ENCODE measurements at regions not wholly inside any gene's neighbourhood (a gene's known extent, or its start where the extent isn't known, plus 50 kb on each side); places are given as distances from the start of the nearest gene placed in this dataset.

GRCh38 chr17:68665373-68665772 is 64.2 kb upstream of the FAM20A start:
- H3K27ac ChIP-seq (ENCODE audit: low read length) = no peak overlapping the region
- H3K4me1 ChIP-seq (ENCODE audit: control insufficient read depth, low read depth, low read length) = peaks cover 23% of the 10 kb centered on the region
- H3K9ac ChIP-seq (ENCODE audit: low read length) = no peak overlapping the region
- no peaks in the 10 kb centered on the region for H3K27me3 ChIP-seq (ENCODE audit: control insufficient read depth, insufficient read depth, low read length)
- no peaks in the 10 kb centered on the region for H3K9me3 ChIP-seq (ENCODE audit: control insufficient read depth, low read depth, low read length)
- no peaks in the 10 kb centered on the region for H3K36me3 ChIP-seq (ENCODE audit: control insufficient read depth, low read depth, low read length)
- no peak overlapping the region for H3K4me3 ChIP-seq (ENCODE audit: low read length)

- H3K9me3 ChIP-seq (ENCODE audit: control insufficient read depth, low read depth, low read length) = no peaks in the 10 kb centered on the region
- no peak overlapping the region for H3K4me3 ChIP-seq (ENCODE audit: low read length)
Measured at GRCh38 chr17:68662479-68662878, 61.3 kb upstream of the FAM20A start.

GRCh38 chr17:68662037-68662432 is 60.9 kb upstream of the FAM20A start:
- no peak overlapping the region for H3K9ac ChIP-seq (ENCODE audit: low read length)
- H3K9me3 ChIP-seq (ENCODE audit: control insufficient read depth, low read depth, low read length) = no peaks in the 10 kb centered on the region
- no peaks in the 10 kb centered on the region for H3K27me3 ChIP-seq (ENCODE audit: control insufficient read depth, insufficient read depth, low read length)
- H3K36me3 ChIP-seq (ENCODE audit: control insufficient read depth, low read depth, low read length) = no peaks in the 10 kb centered on the region
- peaks cover 23% of the 10 kb centered on the region for H3K4me1 ChIP-seq (ENCODE audit: control insufficient read depth, low read depth, low read length)
- no peak overlapping the region for H3K4me3 ChIP-seq (ENCODE audit: low read length)
- H3K27ac ChIP-seq (ENCODE audit: low read length) = no peak overlapping the region

More at GRCh38 chr17:68662479-68662878, 61.3 kb upstream of the FAM20A start:
- Histone ChIP-seq H3K9ac (ENCODE audit: low read length) (no peak overlapping the region), H3K36me3 (ENCODE audit: control insufficient read depth, low read depth, low read length) (no peaks in the 10 kb centered on the region), H3K27ac (ENCODE audit: low read length) (no peak overlapping the region), H3K4me1 (ENCODE audit: control insufficient read depth, low read depth, low read length) (peaks cover 23% of the 10 kb centered on the region), H3K27me3 (ENCODE audit: control insufficient read depth, insufficient read depth, low read length) (no peaks in the 10 kb centered on the region)

GRCh38 chr17:68661265-68662036 is 60.3 kb upstream of the FAM20A start:
- H3K36me3 ChIP-seq (ENCODE audit: control insufficient read depth, low read depth, low read length) = no peaks in the 10 kb centered on the region
- H3K4me1 ChIP-seq (ENCODE audit: control insufficient read depth, low read depth, low read length) = peaks cover 23% of the 10 kb centered on the region
- no peak overlapping the region for H3K9ac ChIP-seq (ENCODE audit: low read length)
- H3K9me3 ChIP-seq (ENCODE audit: control insufficient read depth, low read depth, low read length) = no peaks in the 10 kb centered on the region
- H3K27me3 ChIP-seq (ENCODE audit: control insufficient read depth, insufficient read depth, low read length) = no peaks in the 10 kb centered on the region
- no peak overlapping the region for H3K27ac ChIP-seq (ENCODE audit: low read length)
- no peak overlapping the region for H3K4me3 ChIP-seq (ENCODE audit: low read length)

- H3K9ac ChIP-seq (ENCODE audit: low read length) = no peak overlapping the region
- no peaks in the 10 kb centered on the region for H3K36me3 ChIP-seq (ENCODE audit: control insufficient read depth, low read depth, low read length)
- H3K27ac ChIP-seq (ENCODE audit: low read length) = no peak overlapping the region
- peaks cover 23% of the 10 kb centered on the region for H3K4me1 ChIP-seq (ENCODE audit: control insufficient read depth, low read depth, low read length)
- H3K4me3 ChIP-seq (ENCODE audit: low read length) = no peak overlapping the region
- H3K9me3 ChIP-seq (ENCODE audit: control insufficient read depth, low read depth, low read length) = no peaks in the 10 kb centered on the region
- no peaks in the 10 kb centered on the region for H3K27me3 ChIP-seq (ENCODE audit: control insufficient read depth, insufficient read depth, low read length)
Measured at GRCh38 chr17:68660302-68660701, 59.1 kb upstream of the FAM20A start.

- no peak overlapping the region for H3K4me3 ChIP-seq (ENCODE audit: low read length)
- H3K36me3 ChIP-seq (ENCODE audit: control insufficient read depth, low read depth, low read length) = no peaks in the 10 kb centered on the region
Measured at GRCh38 chr17:68658999-68659780, 58.0 kb upstream of the FAM20A start.

GRCh38 chr17:68657576-68657975 is 56.4 kb upstream of the FAM20A start:
- Histone ChIP-seq H3K9me3 (ENCODE audit: control insufficient read depth, low read depth, low read length) (no peaks in the 10 kb centered on the region), H3K9ac (ENCODE audit: low read length) (no peak overlapping the region), H3K27me3 (ENCODE audit: control insufficient read depth, insufficient read depth, low read length) (no peaks in the 10 kb centered on the region), H3K27ac (ENCODE audit: low read length) (no peak overlapping the region), H3K4me1 (ENCODE audit: control insufficient read depth, low read depth, low read length) (peaks cover 16% of the 10 kb centered on the region), H3K4me3 (ENCODE audit: low read length) (no peak overlapping the region), H3K36me3 (ENCODE audit: control insufficient read depth, low read depth, low read length) (no peaks in the 10 kb centered on the region)

More at GRCh38 chr17:68658999-68659780, 58.0 kb upstream of the FAM20A start:
- Histone ChIP-seq H3K9ac (ENCODE audit: low read length) (no peak overlapping the region), H3K27ac (ENCODE audit: low read length) (no peak overlapping the region), H3K9me3 (ENCODE audit: control insufficient read depth, low read depth, low read length) (no peaks in the 10 kb centered on the region), H3K4me1 (ENCODE audit: control insufficient read depth, low read depth, low read length) (peaks cover 23% of the 10 kb centered on the region), H3K27me3 (ENCODE audit: control insufficient read depth, insufficient read depth, low read length) (no peaks in the 10 kb centered on the region)

- no peak overlapping the region for H3K27ac ChIP-seq (ENCODE audit: low read length)
- peaks cover 12% of the 10 kb centered on the region for H3K4me1 ChIP-seq (ENCODE audit: control insufficient read depth, low read depth, low read length)
- no peaks in the 10 kb centered on the region for H3K36me3 ChIP-seq (ENCODE audit: control insufficient read depth, low read depth, low read length)
- no peaks in the 10 kb centered on the region for H3K9me3 ChIP-seq (ENCODE audit: control insufficient read depth, low read depth, low read length)
- H3K4me3 ChIP-seq (ENCODE audit: low read length) = no peak overlapping the region
- no peaks in the 10 kb centered on the region for H3K27me3 ChIP-seq (ENCODE audit: control insufficient read depth, insufficient read depth, low read length)
- no peak overlapping the region for H3K9ac ChIP-seq (ENCODE audit: low read length)
Measured at GRCh38 chr17:68657166-68657565, 56.0 kb upstream of the FAM20A start.

GRCh38 chr17:68656666-68657065 is 55.5 kb upstream of the FAM20A start:
- no peaks in the 10 kb centered on the region for H3K9me3 ChIP-seq (ENCODE audit: control insufficient read depth, low read depth, low read length)
- H3K27me3 ChIP-seq (ENCODE audit: control insufficient read depth, insufficient read depth, low read length) = no peaks in the 10 kb centered on the region
- H3K9ac ChIP-seq (ENCODE audit: low read length) = no peak overlapping the region
- no peak overlapping the region for H3K4me3 ChIP-seq (ENCODE audit: low read length)
- H3K27ac ChIP-seq (ENCODE audit: low read length) = no peak overlapping the region
- H3K4me1 ChIP-seq (ENCODE audit: control insufficient read depth, low read depth, low read length) = peaks cover 7% of the 10 kb centered on the region
- H3K36me3 ChIP-seq (ENCODE audit: control insufficient read depth, low read depth, low read length) = no peaks in the 10 kb centered on the region
